HepG2 (cell line): ENCODE measurements at regions not wholly inside any gene's neighbourhood (a gene's known extent, or its start where the extent isn't known, plus 50 kb on each side); places are given as distances from the start of the nearest gene placed in this dataset.

Experiments used
- ATAC-seq: fragments of 200-7000 bp; cut with Tn5 transposase; 3 replicates; pipeline ENCODE4 v1.9.1; 2020; ENCODE audit warnings: mild to moderate bottlenecking, moderate library complexity
- BruUV-seq: library from RNA; stranded (reverse); fragments of 400-500 nt; replicated peaks from 2 replicates; lab custom pipeline; 2021; lab: Mats Ljungman, UMichigan
- CTCF ChIA-PET: fragments of 300-600 bp; formaldehyde crosslinking; extraction: SDS; loops from one replicate; lab custom pipeline; 2021; ENCODE audit warnings: low total read pairs, inconsistent platforms, low intra/inter-chr PET ratio; lab: Yijun Ruan, JAX
- POLR2A ChIA-PET: fragments of 350-600 bp; sonication (Branson Sonifier 250); formaldehyde crosslinking; loops from one replicate; lab custom pipeline; 2020; ENCODE audit warnings: antibody characterized with exemption, inconsistent platforms; lab: Yijun Ruan, JAX
- DNase-seq: peaks from one replicate; pipeline ENCODE4 v3.0.0-alpha.2; 2015; ENCODE audit warnings: low spot score
- FAIRE-seq: peaks from 3 replicates; lab custom pipeline; 2011; peaks lifted over from hg19 to GRCh38; lab: Jason Lieb, UNC
- H2AFZ ChIP-seq: one replicate; pipeline ENCODE4 v1.6.1; 2011; ENCODE audit warnings: low read length, inconsistent platforms
- H3K27ac ChIP-seq: fragments of 300-600 bp; 3 replicates; pipeline ENCODE4 v1.8.0; 2011; ENCODE audit warnings: mixed run types, mild to moderate bottlenecking, mixed read lengths, low read length, inconsistent platforms; ENCODE audit not compliant: insufficient read depth; ENCODE audit errors: extremely low read length
- H3K27me3 ChIP-seq, 2 experiments: fragments of 200-600 bp in 1 of 2; 2 replicates in 1 of 2; 3 replicates in 1 of 2; pipeline versions ENCODE4 v1.6.0 to v1.8.0; 2011; ENCODE audit warnings: low read length in 2 of 2, mild to moderate bottlenecking in 2 of 2, moderate library complexity in 2 of 2, inconsistent platforms in 1 of 2; ENCODE audit not compliant: insufficient read depth in 2 of 2, control insufficient read depth in 1 of 2
- H3K36me3 ChIP-seq, 2 experiments: fragments of 200-600 bp in 1 of 2; replicated peaks in 1 of 2; 2 replicates in 1 of 2; 3 replicates in 1 of 2; pipeline versions ENCODE4 v1.5.1 to v1.8.0; 2011; ENCODE audit warnings: low read length in 2 of 2, inconsistent platforms in 1 of 2; ENCODE audit not compliant: insufficient read depth in 2 of 2, control insufficient read depth in 1 of 2
- H3K4me1 ChIP-seq: 2 replicates; pipeline ENCODE4 v1.5.1; 2012; ENCODE audit warnings: low read length, inconsistent platforms; ENCODE audit not compliant: insufficient read depth
- H3K4me2 ChIP-seq: 2 replicates; pipeline ENCODE4 v1.6.0; 2011; ENCODE audit warnings: low read depth, low read length, inconsistent platforms
- H3K4me3 ChIP-seq, 3 experiments: fragments of 200-600 bp in 1 of 3; sonication (generic), shearing (Covaris generic) in 1 of 3; replicated peaks in 1 of 3; 2 replicates each; pipeline ENCODE4 v1.5.1; 2011 to 2016; ENCODE audit warnings: low read length in 3 of 3, inconsistent platforms in 2 of 3, low read depth in 2 of 3, mild to moderate bottlenecking in 2 of 3, control low read depth in 1 of 3, mixed read lengths in 1 of 3; ENCODE audit not compliant: insufficient read depth in 1 of 3
- H3K79me2 ChIP-seq: one replicate; pipeline ENCODE4 v1.6.1; 2011; ENCODE audit warnings: low read length, inconsistent platforms; ENCODE audit not compliant: insufficient read depth
- H3K9ac ChIP-seq: 2 replicates; pipeline ENCODE4 v1.6.0; 2011; ENCODE audit warnings: mild to moderate bottlenecking, low read depth, low read length, inconsistent platforms; ENCODE audit not compliant: insufficient read depth
- H3K9me3 ChIP-seq: 2 replicates; pipeline ENCODE4 v1.5.1; 2012; ENCODE audit warnings: mild to moderate bottlenecking, low read length
- H4K20me1 ChIP-seq: 2 replicates; pipeline ENCODE4 v1.6.0; 2011; ENCODE audit warnings: inconsistent platforms, mild to moderate bottlenecking, low read length, moderate library complexity; ENCODE audit not compliant: insufficient read depth
- AHDC1 ChIP-seq: sonication (generic); formaldehyde crosslinking; IDR thresholded peaks from 2 replicates; pipeline ENCODE4 v1.5.1; 2020; ENCODE audit warnings: mild to moderate bottlenecking, missing genetic modification reagents, borderline replicate concordance
- CREBL2 ChIP-seq: sonication (generic); formaldehyde crosslinking; IDR thresholded peaks from 2 replicates; pipeline ENCODE4 v1.8.1; 2023; ENCODE audit warnings: missing genetic modification reagents, mild to moderate bottlenecking, borderline replicate concordance
- FOXO1 ChIP-seq: sonication (generic); formaldehyde crosslinking; IDR thresholded peaks from 2 replicates; pipeline ENCODE4 v1.4.0; 2020; ENCODE audit warnings: missing genetic modification reagents
- POLR2AphosphoS5 ChIP-seq: IDR thresholded peaks from 2 replicates; pipeline ENCODE4 v1.6.1; 2012; ENCODE audit warnings: low read depth, low read length
- SOX13 ChIP-seq, 3 experiments: fragments of 450-650 bp in 1 of 3; sonication (generic) in 1 of 3; formaldehyde crosslinking in 1 of 3; IDR thresholded peaks in 2 of 3; conservative IDR thresholded peaks in 1 of 3; 2 replicates each; pipeline versions ENCODE4 v1.5.0 to v1.6.1; 2016 to 2020; ENCODE audit warnings: antibody characterized with exemption in 1 of 3, mild to moderate bottlenecking in 1 of 3, missing compliant biosample characterization in 1 of 3, missing genetic modification reagents in 1 of 3, moderate library complexity in 1 of 3
- SRF ChIP-seq: IDR thresholded peaks from 2 replicates; pipeline ENCODE4 v1.6.1; 2011; ENCODE audit warnings: mild to moderate bottlenecking, low read depth, low read length, moderate library complexity
- TGIF2 ChIP-seq: IDR thresholded peaks from 2 replicates; pipeline ENCODE4 v1.6.1; 2016; ENCODE audit warnings: control low read depth, missing compliant biosample characterization
- ZHX1 ChIP-seq: sonication (generic); formaldehyde crosslinking; IDR thresholded peaks from 2 replicates; pipeline ENCODE4 v1.8.1; 2022; ENCODE audit warnings: low read depth, mild to moderate bottlenecking, missing genetic modification reagents
- ZKSCAN5 ChIP-seq: sonication (generic); formaldehyde crosslinking; IDR thresholded peaks from 2 replicates; pipeline ENCODE4 v1.5.1; 2020; ENCODE audit warnings: mild to moderate bottlenecking, missing genetic modification reagents
- ZNF562 ChIP-seq: sonication (generic); formaldehyde crosslinking; IDR thresholded peaks from 2 replicates; pipeline ENCODE4 v1.8.0; 2022; ENCODE audit warnings: missing genetic modification reagents, borderline replicate concordance
- ZNF747 ChIP-seq: sonication (generic); formaldehyde crosslinking; IDR thresholded peaks from 2 replicates; pipeline ENCODE4 v1.8.1; 2023; ENCODE audit warnings: missing genetic modification reagents, mild to moderate bottlenecking, borderline replicate concordance
- ZSCAN31 ChIP-seq: sonication (generic); formaldehyde crosslinking; IDR thresholded peaks from 2 replicates; pipeline ENCODE4 v1.5.0; 2020; ENCODE audit warnings: low read depth, mild to moderate bottlenecking, missing genetic modification reagents
- in situ Hi-C: cut with HindIII; loops from 2 replicates; pipeline ENCODE4 v1.10.0; 2017; ENCODE audit warnings: low pct_unique_long_range_greater_than_20kb; ENCODE audit not compliant: extremely low pct_ligation_motif_present
- intact Hi-C: fragments of 100-400 bp; cut with micrococcal nuclease; formaldehyde crosslinking; loops from one replicate; pipeline ENCODE4 v1.10.0; 2022; ENCODE audit not compliant: unreplicated experiment
- TF ChIP-seq, protein P1 (sequence below), 2 experiments: sonication (generic) in 1 of 2; formaldehyde crosslinking in 1 of 2; IDR thresholded peaks; 2 replicates each; pipeline versions ENCODE4 v1.5.1 to v1.6.1; 2011 to 2020; ENCODE audit warnings: borderline replicate concordance in 1 of 2, low read depth in 1 of 2, low read length in 1 of 2, mild to moderate bottlenecking in 1 of 2, missing genetic modification reagents in 1 of 2, moderate library complexity in 1 of 2

- no peak for TF ChIP-seq SOX13 (IDR thresholded peaks at IDR 0.05)
- TF ChIP-seq SOX13 (CRISPR knock-in tag; conservative IDR thresholded peaks at IDR 0.05 in 1 of 2, IDR thresholded peaks at IDR 0.05 in 1 of 2) = no peak
- TF ChIP-seq ZNF562 = no peak
- no peak for TF ChIP-seq ZHX1
- no peak for TF ChIP-seq AHDC1
Observed at GRCh38 chr2:138223319-138223718, 259.0 kb downstream of the HNMT start (continued).

DNA sequence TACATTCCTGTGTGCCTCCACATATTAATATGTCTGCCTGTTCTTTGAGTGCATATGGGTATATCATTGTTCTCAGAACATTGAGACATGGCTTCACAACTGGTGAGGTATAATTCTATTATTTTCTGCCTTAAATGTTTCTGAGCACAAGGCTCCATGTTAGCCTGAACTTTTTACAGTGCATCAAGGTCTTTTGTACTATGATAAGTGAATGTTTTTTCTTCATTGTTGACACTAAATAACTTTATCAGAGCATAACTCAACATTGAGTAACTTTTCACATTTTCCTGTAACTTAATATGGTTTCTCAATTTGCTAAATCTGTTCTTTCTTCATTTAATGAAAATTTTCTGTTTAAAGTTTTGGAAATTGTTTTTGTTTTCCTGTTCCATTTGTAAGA lies 262.9 kb downstream of the HNMT start:
- Histone ChIP-seq H4K20me1 (no peaks in the 10 kb centered on the region), H3K9me3 (no peaks in the 10 kb centered on the region), H3K27me3 (no peaks in the 10 kb centered on the region; a peak in 1 of 5 replicates), H2AFZ (no peak overlapping the region), H3K36me3 (no peaks in the 10 kb centered on the region), H3K4me1 (peaks cover 10% of the 10 kb centered on the region), H3K27ac (no peak overlapping the region), H3K4me2 (no peak overlapping the region), H3K4me3 (no peak overlapping the region), H3K79me2 (no peaks in the 10 kb centered on the region), H3K9ac (no peak overlapping the region)
- FAIRE-seq = no peak
- no peak for ATAC-seq
- DNase-seq = no peak
- CTCF ChIA-PET = no interaction called here
- intact Hi-C loops (no loop called here), in situ Hi-C loops (no loop called here)
- BruUV-seq = no TSS peak
- POLR2A ChIA-PET = no interaction called here
- TF ChIP-seq SRF = no peak
- TF ChIP-seq, protein P1, sequence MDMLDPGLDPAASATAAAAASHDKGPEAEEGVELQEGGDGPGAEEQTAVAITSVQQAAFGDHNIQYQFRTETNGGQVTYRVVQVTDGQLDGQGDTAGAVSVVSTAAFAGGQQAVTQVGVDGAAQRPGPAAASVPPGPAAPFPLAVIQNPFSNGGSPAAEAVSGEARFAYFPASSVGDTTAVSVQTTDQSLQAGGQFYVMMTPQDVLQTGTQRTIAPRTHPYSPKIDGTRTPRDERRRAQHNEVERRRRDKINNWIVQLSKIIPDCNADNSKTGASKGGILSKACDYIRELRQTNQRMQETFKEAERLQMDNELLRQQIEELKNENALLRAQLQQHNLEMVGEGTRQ (IDR thresholded peaks at IDR 0.05; ENCODE audit: low read depth, low read length) = no peak
- TF ChIP-seq, protein P1 (CRISPR knock-in tag; IDR thresholded peaks at IDR 0.05; ENCODE audit: borderline replicate concordance) = no peak
- TF ChIP-seq TGIF2 = no peak
- TF ChIP-seq FOXO1 (CRISPR knock-in tag) = no peak
- no peak for TF ChIP-seq POLR2AphosphoS5
- TF ChIP-seq ZSCAN31 (CRISPR knock-in tag) = no peak
- no peak for TF ChIP-seq ZNF747 (CRISPR knock-in tag)
- no peak for TF ChIP-seq CREBL2 (CRISPR knock-in tag)
- no peak for TF ChIP-seq ZKSCAN5 (CRISPR knock-in tag)
